GM18505 (cell line): ENCODE measurements at regions not wholly inside any gene's neighbourhood (a gene's known extent, or its start where the extent isn't known, plus 50 kb on each side); places are given as distances from the start of the nearest gene placed in this dataset.

Source experiments
- ATAC-seq: cut with Tn5 transposase; IDR thresholded peaks from one replicate; pipeline ENCODE4 v1.9.1; 2021; ENCODE audit not compliant: unreplicated experiment
- POLR2A ChIP-seq: IDR thresholded peaks from 4 replicates; pipeline ENCODE4 v1.6.1; 2011; ENCODE audit warnings: borderline replicate concordance; ENCODE audit not compliant: insufficient read depth, insufficient read length; ENCODE audit errors: extremely low read depth

DNA sequence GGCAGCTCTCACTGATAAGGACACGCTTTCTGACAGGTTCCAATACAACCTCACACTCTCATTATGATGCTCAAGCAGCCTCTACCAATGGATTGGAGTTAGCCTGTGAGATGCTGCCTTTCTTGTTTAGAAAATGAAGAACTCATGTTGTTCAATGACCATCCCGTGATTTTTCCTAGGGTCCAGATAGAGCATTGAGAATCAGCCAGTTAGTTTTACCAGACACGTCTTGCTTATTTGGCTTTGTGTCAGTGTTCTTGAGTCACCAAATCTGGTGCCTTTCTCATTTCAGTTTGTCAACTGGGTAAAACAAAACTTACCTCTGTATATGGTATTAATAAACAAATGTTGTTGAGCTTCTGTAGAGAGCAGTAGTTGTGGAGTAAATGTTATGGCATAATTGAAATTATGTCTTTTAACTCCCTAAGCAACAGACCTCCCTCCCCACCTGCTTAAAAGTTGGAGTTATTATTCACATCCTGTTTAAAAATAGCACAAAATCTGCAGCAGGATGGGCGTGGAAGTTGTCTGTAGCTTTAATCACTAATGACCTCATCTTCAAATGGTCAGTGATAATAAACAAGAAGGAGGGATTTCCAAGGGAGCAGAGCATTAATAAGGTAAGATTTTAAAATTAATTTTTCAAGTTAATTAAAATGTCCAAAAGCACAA lies 167.3 kb downstream of the HRH4 start:
- no peak for TF ChIP-seq POLR2A
- no peak for ATAC-seq

DNA sequence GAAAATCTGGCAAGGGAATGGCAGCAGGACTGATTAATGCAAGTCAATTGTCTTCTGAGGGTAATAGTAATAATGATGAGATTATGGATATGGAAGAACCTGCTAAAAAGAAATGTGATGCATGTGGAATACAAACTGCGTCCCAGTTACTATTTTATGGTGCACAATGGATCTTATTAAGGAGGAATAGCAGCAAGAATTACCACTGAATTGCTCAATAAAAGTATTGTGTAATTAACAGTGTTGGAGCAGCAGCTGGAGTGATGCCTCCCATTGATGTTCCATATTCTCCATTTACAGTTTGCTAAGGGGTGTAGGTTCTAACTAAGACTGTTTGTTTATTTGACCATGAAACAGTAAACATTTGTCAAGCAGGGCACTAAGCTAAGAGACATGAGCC lies 167.9 kb downstream of the HRH4 start:
- ATAC-seq = no peak
- TF ChIP-seq POLR2A = no peak

DNA sequence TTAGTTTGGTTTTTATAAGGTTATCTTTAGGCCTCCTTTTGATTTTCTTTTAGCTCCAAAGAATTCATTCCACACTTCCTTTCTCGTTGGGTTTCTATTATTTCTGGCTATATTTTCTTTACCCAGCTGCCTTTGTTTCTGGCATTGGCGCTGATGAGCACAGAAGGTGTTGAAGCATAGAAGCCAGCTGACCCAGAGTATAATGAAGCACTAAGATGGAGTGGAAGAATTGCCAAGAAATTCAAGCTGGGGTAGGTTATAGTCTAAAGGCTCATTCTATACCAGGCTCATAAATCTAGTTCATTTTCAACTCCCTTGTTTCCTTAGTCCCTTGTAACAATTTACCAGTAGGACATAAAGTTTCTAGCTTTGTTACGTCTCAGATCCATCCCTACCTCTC lies 169.5 kb downstream of the HRH4 start:
- ATAC-seq = no peak

DNA sequence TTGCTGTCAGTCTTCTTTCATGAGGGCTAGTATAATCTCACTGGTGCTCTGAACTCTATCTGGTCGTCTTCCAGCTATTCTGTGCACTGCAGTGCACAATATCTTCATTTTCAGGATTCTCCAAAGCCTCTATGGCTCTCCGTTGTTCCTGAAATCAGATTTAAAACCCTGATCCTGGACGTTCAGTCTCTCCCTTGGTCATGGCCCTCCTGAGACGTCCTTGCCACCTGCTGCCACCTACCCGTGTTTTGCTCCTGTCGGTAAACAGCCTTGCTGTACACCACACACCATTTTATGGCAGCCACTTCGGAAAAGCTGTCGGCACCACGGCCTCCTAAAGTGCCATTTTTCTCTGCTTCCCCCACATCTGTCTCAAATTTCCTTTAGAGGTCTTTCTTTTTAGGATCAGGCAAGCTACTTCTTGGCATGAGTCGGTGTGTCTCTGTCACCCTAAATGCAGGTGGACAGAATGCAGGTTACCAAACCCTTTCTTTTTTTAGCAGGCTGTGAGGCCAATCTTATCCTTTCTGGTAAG lies 170.0 kb downstream of the HRH4 start:
- no peak for TF ChIP-seq POLR2A
- no peak for ATAC-seq

More for the DNA sequence above, 169.5 kb downstream of the HRH4 start:
- TF ChIP-seq POLR2A = no peak

DNA sequence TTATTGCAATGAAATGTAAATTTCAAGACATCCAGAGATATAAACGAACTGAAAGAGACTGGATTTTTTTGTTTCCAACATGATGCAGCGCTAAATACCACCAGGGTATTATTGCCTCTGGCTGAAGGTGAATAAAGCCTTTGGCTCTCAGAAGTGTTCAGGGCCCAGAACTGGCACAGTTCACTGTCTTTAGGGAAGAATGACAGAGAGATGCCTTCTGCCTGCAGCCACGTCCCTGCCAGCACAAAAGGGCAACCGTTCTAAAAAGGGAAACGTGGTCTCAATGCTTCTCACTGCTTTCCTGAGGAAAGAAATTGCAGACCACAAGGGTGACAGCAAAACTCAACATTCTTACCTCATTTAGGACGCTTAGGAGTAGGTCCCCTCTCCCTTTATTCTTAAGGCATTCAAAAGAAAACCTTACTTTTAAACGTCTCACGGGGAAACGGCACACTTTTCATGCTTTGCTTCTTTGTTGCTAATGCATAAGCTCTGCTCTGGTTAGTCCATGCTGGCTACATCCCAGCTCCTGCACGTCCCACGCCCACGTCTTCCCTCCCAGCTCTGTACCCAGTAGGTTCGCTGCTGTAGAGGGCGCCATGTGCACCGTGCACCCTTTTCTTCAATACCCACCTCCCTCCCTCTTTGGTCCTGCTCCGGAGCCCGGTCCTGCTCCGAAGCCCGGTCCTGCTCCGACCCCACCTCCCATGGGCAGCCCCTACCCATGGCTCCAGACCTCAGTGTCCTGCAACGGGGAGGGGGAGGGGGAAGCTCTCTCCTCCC lies 171.0 kb downstream of the HRH4 start:
- no peak for ATAC-seq
- TF ChIP-seq POLR2A = no peak

DNA sequence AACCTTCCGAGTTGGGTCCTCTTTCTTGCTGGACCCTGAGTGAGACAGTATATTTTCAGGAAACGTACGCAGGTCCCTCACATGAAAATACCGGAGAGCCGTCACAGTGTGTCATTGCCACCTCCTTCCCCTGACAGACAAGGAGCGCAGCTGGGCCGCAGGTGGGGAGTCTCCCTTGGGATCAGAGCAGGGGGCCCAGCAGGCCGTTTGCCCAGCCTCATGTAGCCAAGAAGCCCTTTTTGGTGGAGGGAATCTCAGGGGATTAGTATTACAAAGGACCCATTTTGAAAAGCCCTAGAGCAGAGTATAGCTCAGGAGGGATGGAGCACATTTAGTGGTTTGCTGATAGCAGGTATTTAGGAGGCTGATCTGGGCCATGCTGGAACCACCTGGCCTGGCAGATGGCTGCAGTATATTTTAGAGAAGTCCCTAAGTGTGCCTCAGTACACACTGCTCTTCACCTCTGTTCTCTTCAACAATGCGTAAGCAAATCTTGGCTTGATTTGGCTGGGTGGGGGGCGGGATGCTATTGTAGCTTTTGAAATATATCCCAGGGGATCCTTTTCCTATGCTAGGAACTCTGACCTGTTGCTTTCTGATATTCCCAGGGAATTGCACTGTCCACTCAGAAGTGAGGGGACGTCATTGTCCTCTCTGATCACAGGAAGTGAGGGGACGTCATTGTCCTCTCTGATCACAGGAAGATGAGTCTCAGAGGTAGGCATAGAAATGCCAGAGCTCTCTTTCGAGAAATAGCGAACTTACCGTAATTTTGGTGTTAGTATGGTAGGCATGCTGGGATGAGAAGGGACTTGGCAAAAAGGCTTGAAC lies 171.9 kb downstream of the HRH4 start:
- no peak for ATAC-seq
- no peak for TF ChIP-seq POLR2A

DNA sequence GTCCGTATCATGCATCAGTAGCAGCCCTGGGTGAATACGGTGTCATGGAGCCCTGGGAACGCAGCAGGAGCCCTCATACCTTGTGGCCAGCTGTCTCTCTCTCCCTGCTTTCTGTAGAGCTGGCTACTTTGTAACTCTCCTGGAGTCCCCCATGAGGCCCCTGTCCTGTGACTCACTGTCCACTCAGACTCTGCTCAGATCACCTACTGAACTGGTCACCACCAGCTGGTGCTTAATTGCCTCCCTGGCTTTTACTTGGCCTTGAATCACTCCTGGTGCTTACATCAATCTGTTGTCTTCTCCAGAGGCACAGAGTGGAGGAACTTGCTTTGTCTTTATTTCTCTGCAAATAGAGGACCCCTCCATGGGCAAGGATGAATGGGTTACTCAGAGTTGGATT lies 172.7 kb downstream of the HRH4 start:
- no peak for TF ChIP-seq POLR2A
- no peak for ATAC-seq

DNA sequence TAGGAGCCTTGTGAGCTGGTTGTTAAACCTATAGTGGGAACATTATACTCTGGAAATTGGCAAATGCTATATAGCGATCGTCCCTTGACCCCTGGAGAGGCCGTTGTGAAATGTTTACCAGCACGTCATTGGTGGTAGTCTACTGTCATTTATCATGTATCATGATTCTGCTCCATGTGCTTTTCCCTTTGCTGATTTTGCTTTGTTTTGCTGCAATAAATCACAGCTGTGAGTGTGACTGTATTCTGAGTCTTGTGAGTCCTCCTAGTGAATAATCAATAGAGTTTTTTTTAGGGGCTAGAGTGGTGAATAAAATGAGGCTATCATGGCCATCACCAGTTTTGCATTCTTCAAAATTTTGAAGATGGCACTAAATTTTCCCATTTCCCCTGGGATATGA lies 189.1 kb downstream of the HRH4 start:
- ATAC-seq = no peak
- no peak for TF ChIP-seq POLR2A

DNA sequence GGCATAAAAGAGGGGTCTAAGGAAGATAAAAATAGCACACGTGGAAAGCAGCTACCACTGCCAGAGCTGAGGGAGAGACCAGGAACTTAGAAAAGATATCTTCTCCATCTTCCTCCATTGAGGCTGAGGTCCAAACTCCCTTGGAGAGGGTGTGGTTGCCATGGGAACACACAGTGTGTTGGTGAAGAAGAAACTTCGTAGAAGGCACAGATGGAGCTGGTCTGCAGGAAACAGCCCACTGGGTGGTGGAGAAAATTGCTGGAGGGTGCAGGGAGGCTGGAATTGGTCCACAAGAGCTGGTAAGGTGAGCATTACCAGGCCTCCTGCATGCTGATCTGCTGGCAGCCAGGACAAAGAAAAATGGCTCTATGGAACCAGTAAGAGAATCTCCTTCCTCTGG lies 191.0 kb downstream of the HRH4 start:
- no peak for TF ChIP-seq POLR2A
- ATAC-seq = no peak

DNA sequence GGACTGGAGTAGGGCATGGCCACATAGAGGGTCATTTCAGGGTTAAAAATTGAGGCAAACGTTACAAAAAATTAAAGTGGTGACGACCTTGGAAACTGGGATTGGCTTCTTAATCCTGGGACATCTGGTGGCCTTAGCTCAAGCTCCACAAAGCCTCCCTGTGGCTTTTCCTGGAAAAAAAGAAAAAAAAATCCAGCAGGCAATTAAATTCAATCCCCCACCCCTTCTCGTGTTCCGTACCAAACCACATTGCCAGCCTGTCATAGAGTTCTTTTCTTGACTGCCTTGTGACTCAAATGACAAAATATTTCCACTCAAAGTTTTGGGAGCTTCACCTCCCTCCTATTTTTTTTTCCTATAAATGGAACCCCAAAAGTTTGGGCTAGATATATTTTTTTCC lies 195.6 kb downstream of the HRH4 start:
- no peak for ATAC-seq
- no peak for TF ChIP-seq POLR2A

DNA sequence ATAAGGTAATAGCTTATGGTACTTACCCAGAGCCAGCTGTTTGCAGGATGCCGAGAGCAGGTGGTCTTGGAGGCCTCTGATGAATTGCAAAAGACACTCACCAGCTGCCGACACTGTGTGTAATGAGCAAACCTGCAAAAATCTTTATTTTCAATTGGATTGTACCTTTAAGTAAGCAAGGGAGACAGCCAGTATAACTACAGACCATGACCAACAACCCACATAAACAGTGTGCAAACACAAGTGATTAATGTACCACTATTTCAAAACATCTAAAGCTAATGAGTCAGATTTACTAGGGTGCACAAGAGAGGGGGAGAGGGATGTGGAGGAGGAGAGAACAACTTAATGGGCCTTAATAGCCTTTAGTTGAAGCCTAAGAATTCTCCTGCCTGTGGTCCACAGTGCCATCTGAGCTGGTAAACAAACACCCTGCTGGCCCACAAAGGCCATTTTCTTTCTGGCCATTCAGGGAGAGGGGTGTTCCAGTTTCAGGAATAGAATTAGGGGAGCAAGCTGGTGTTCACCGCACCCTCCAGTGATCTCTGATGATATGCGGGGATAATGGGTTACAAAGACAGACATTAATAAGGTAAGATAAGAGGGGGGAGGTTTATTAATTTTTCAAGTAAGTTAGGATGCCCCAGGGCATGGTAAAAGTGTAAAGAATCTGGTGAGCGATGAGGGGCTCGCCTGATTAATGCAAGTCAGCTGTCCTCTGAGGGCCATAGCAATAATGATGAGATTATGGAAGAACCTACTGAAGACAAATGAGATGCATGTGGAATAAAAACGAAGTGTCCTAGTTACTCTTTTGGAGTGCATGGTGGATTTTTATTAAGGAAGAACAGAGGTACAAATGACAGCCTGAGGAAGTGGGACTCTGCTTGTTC lies 196.4 kb downstream of the HRH4 start:
- no peak for ATAC-seq
- no peak for TF ChIP-seq POLR2A

DNA sequence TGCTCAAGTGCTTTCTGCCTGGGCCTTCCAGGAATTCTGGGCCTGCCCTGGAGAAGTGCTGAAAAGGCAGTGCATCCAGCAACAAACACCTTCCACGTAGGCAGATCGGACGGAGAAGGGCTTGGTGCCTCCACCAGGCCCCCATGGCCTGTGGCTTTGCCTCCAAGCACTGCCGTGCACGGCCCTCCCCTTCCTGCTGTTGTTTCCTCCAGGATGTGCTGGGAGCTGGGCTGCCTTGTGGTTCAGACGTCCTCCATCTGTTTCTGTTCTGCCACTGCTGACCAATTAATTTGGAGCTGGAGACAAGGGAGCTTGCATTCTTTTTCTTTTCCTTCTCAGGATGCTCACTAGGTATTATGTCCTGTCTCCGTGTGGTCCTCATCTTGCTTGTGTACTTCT lies 197.0 kb downstream of the HRH4 start:
- no peak for TF ChIP-seq POLR2A

More for the DNA sequence above, 197.0 kb downstream of the HRH4 start:
- ATAC-seq = no peak
